Neural progenitor cell (in vitro differentiated cells): ENCODE measurements at regions not wholly inside any gene's neighbourhood (a gene's known extent, or its start where the extent isn't known, plus 50 kb on each side); places are given as distances from the start of the nearest gene placed in this dataset.

Source experiments
- EZH2 ChIP-seq: fragments of 200-600 bp; sonication (generic); IDR thresholded peaks from 2 replicates; pipeline ENCODE4 v1.6.1; 2017; ENCODE audit warnings: antibody characterized with exemption, mild to moderate bottlenecking, moderate library complexity
- EZH2phosphoT487 ChIP-seq: fragments of 200-600 bp; sonication (generic); IDR thresholded peaks from 2 replicates; pipeline ENCODE4 v1.6.1; 2017; ENCODE audit warnings: antibody characterized with exemption
- TF ChIP-seq, protein P1 (sequence below): fragments of 200-600 bp; sonication (generic); IDR thresholded peaks from 2 replicates; pipeline ENCODE4 v1.5.1; 2017; ENCODE audit warnings: antibody characterized with exemption, mild to moderate bottlenecking

DNA sequence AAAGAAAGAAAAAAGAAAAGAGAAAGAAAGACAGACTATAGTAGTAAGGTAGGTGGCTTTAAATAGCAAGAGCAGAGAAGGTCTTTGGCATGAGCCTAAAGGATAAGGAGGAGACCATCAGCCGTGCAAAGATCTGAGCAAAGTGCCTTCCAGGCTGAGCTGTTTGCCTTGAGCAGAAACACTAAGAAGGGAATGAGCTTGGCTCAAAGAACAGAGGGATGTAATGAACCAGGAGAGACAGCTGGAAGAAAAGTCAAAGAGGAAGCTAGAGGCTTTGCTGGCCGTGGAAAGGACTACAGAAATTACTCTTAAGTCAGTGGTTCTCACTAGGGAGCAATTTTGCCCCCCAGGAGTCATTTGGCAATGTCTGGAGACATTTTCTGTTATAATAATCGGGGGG lies 228.6 kb downstream of the FGFR2 start:
- TF ChIP-seq EZH2: no peak
- TF ChIP-seq, protein P1, sequence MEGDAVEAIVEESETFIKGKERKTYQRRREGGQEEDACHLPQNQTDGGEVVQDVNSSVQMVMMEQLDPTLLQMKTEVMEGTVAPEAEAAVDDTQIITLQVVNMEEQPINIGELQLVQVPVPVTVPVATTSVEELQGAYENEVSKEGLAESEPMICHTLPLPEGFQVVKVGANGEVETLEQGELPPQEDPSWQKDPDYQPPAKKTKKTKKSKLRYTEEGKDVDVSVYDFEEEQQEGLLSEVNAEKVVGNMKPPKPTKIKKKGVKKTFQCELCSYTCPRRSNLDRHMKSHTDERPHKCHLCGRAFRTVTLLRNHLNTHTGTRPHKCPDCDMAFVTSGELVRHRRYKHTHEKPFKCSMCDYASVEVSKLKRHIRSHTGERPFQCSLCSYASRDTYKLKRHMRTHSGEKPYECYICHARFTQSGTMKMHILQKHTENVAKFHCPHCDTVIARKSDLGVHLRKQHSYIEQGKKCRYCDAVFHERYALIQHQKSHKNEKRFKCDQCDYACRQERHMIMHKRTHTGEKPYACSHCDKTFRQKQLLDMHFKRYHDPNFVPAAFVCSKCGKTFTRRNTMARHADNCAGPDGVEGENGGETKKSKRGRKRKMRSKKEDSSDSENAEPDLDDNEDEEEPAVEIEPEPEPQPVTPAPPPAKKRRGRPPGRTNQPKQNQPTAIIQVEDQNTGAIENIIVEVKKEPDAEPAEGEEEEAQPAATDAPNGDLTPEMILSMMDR: no peak
- TF ChIP-seq EZH2phosphoT487: no peak
